IMR-90 (cell line): ENCODE measurements at regions not wholly inside any gene's neighbourhood (a gene's known extent, or its start where the extent isn't known, plus 50 kb on each side); places are given as distances from the start of the nearest gene placed in this dataset.

ENCODE experiments used
- ATAC-seq: fragments of 200-7000 bp; cut with Tn5 transposase; 2 replicates; pipeline ENCODE4 v1.9.1; 2020; ENCODE audit warnings: low read depth, mild to moderate bottlenecking, moderate library complexity
- BruUV-seq: library from RNA; stranded (reverse); fragments of 400-500 nt; replicated peaks from 2 replicates; lab custom pipeline; 2021; lab: Mats Ljungman, UMichigan
- CTCF ChIA-PET: fragments of 300-600 bp; formaldehyde crosslinking; extraction: SDS; loops from one replicate; lab custom pipeline; 2021; ENCODE audit warnings: antibody characterized with exemption; lab: Yijun Ruan, JAX
- POLR2A ChIA-PET: fragments of 300-600 bp; sonication (Branson Sonifier 250); formaldehyde crosslinking; loops from one replicate; lab custom pipeline; 2022; ENCODE audit warnings: antibody characterized with exemption; ENCODE audit not compliant: unreplicated experiment; lab: Charles Lee
- DNase-seq: peaks from one replicate; pipeline ENCODE4 v3.0.0; 2013
- H2AFZ ChIP-seq: replicated peaks from 2 replicates; pipeline ENCODE3; 2013; ENCODE audit warnings: low read length, mild to moderate bottlenecking; ENCODE audit not compliant: poor library complexity
- H2AK5ac ChIP-seq: 2 replicates; pipeline ENCODE4 v1.6.1; 2013; ENCODE audit warnings: low read depth, low read length, inconsistent platforms
- H2AK9ac ChIP-seq: replicated peaks from 2 replicates; pipeline ENCODE3; 2013; ENCODE audit warnings: mild to moderate bottlenecking, low read depth, low read length, moderate library complexity; ENCODE audit not compliant: poor library complexity
- H2BK120ac ChIP-seq: 2 replicates; pipeline ENCODE4 v1.6.1; 2013; ENCODE audit warnings: low read depth, low read length, inconsistent platforms
- H2BK15ac ChIP-seq: 3 replicates; pipeline ENCODE4 v1.6.1; 2013; ENCODE audit warnings: low read depth, low read length, inconsistent platforms
- H2BK20ac ChIP-seq: 2 replicates; pipeline ENCODE4 v1.6.1; 2013; ENCODE audit warnings: low read depth, mild to moderate bottlenecking, inconsistent platforms, low read length, moderate library complexity
- H2BK5ac ChIP-seq: 2 replicates; pipeline ENCODE4 v1.6.1; 2013; ENCODE audit warnings: mild to moderate bottlenecking, low read depth, low read length, inconsistent platforms; ENCODE audit not compliant: poor library complexity, severe bottlenecking
- H3K14ac ChIP-seq: replicated peaks from 2 replicates; pipeline ENCODE4 v1.6.1; 2013; ENCODE audit warnings: low read depth, low read length, inconsistent platforms
- H3K18ac ChIP-seq: 2 replicates; pipeline ENCODE4 v1.6.1; 2013; ENCODE audit warnings: low read depth, low read length, control low read depth
- H3K23ac ChIP-seq: 2 replicates; pipeline ENCODE4 v1.6.1; 2013; ENCODE audit warnings: low read depth, low read length, inconsistent platforms
- H3K27ac ChIP-seq: 2 replicates; pipeline ENCODE4 v1.5.1; 2013; ENCODE audit warnings: mild to moderate bottlenecking, control low read depth, low read length; ENCODE audit not compliant: insufficient read depth
- H3K27me3 ChIP-seq: 2 replicates; pipeline ENCODE4 v1.6.1; 2013; ENCODE audit warnings: low read length; ENCODE audit not compliant: control insufficient read depth, insufficient read depth
- H3K36me3 ChIP-seq: 2 replicates; pipeline ENCODE4 v1.6.1; 2013; ENCODE audit warnings: low read length, mixed read lengths; ENCODE audit not compliant: control insufficient read depth, insufficient read depth
- H3K4ac ChIP-seq: 2 replicates; pipeline ENCODE4 v1.6.1; 2013; ENCODE audit warnings: low read depth, low read length, inconsistent platforms
- H3K4me1 ChIP-seq: 2 replicates; pipeline ENCODE4 v1.6.1; 2013; ENCODE audit warnings: low read length, mixed read lengths; ENCODE audit not compliant: control insufficient read depth, insufficient read depth
- H3K4me2 ChIP-seq: 2 replicates; pipeline ENCODE4 v1.6.1; 2013; ENCODE audit warnings: low read depth, mild to moderate bottlenecking, control low read depth, low read length, moderate library complexity
- H3K4me3 ChIP-seq: 2 replicates; pipeline ENCODE4 v1.5.1; 2013; ENCODE audit warnings: low read depth, mild to moderate bottlenecking, control low read depth, low read length, moderate library complexity; ENCODE audit not compliant: insufficient read depth
- H3K56ac ChIP-seq: 2 replicates; pipeline ENCODE4 v1.6.1; 2013; ENCODE audit warnings: low read length, inconsistent platforms; ENCODE audit not compliant: insufficient read depth; ENCODE audit errors: extremely low read depth
- H3K79me1 ChIP-seq, 2 experiments: 2 replicates each; pipeline ENCODE4 v1.6.1; 2013; ENCODE audit warnings: low read length in 2 of 2, inconsistent platforms in 1 of 2, low read depth in 1 of 2
- H3K9ac ChIP-seq: 2 replicates; pipeline ENCODE4 v1.6.1; 2013; ENCODE audit warnings: low read depth, low read length, control low read depth
- H3K9me1 ChIP-seq: 2 replicates; pipeline ENCODE4 v1.6.1; 2013; ENCODE audit warnings: low read length, inconsistent platforms; ENCODE audit not compliant: insufficient read depth
- H3K9me3 ChIP-seq: 2 replicates; pipeline ENCODE4 v1.6.1; 2013; ENCODE audit warnings: low read length; ENCODE audit not compliant: control insufficient read depth, insufficient read depth
- H4K20me1 ChIP-seq: 2 replicates; pipeline ENCODE4 v1.6.1; 2013; ENCODE audit warnings: low read length, inconsistent platforms; ENCODE audit not compliant: insufficient read depth
- H4K5ac ChIP-seq: 2 replicates; pipeline ENCODE4 v1.6.1; 2013; ENCODE audit warnings: mild to moderate bottlenecking, low read depth, low read length, control low read depth
- H4K8ac ChIP-seq, 2 experiments: 2 replicates each; pipeline ENCODE4 v1.6.1; 2013; ENCODE audit warnings: low read depth in 2 of 2, low read length in 2 of 2, control low read depth in 1 of 2, inconsistent platforms in 1 of 2
- H4K91ac ChIP-seq: 2 replicates; pipeline ENCODE4 v1.6.1; 2013; ENCODE audit warnings: low read depth, low read length, inconsistent platforms; ENCODE audit not compliant: insufficient read depth
- CEBPB ChIP-seq: IDR thresholded peaks from 2 replicates; pipeline ENCODE4 v1.6.1; 2012; ENCODE audit warnings: low read depth, low read length, improper control_type of control experiment
- MAZ ChIP-seq: IDR thresholded peaks from 2 replicates; pipeline ENCODE4 v1.6.1; 2012; ENCODE audit warnings: low read depth, mild to moderate bottlenecking, low read length, improper control_type of control experiment, moderate library complexity, borderline replicate concordance
- MXI1 ChIP-seq: IDR thresholded peaks from 2 replicates; pipeline ENCODE4 v1.6.1; 2012; ENCODE audit warnings: low read depth, mild to moderate bottlenecking, low read length, moderate library complexity, borderline replicate concordance
- NFE2L2 ChIP-seq: fragments of 150-350 bp; IDR thresholded peaks from 2 replicates; pipeline ENCODE4 v1.6.1; 2016; ENCODE audit warnings: low read depth, mild to moderate bottlenecking, low read length
- RAD21 ChIP-seq: IDR thresholded peaks from 2 replicates; pipeline ENCODE4 v1.6.1; 2012; ENCODE audit warnings: low read length, improper control_type of control experiment
- WGBS, 2 experiments: methylation state at CpG; one replicate each; pipeline versions ENCODE4 v1.1.5 to v1.1.7; 2013; ENCODE audit warnings: missing lambda C conversion rate in 2 of 2; ENCODE audit not compliant: insufficient read length in 1 of 2; ENCODE audit errors: extremely low coverage in 2 of 2; 5-methylcytosine and 5-hydroxymethylcytosine counted together
- dilution Hi-C: fragments of 300-500 bp; cut with HindIII; formaldehyde crosslinking; loops from one replicate; pipeline ENCODE4 v1.14.3; 2018; ENCODE audit warnings: low sequenced_read_pairs; ENCODE audit not compliant: unreplicated experiment
- in situ Hi-C: fragments of 300-500 bp; cut with MboI; formaldehyde crosslinking; loops from 3 replicates; pipeline ENCODE4 v1.14.3; 2019; ENCODE audit warnings: low sequenced_read_pairs, inconsistent platforms, mixed read lengths
- intact Hi-C: fragments of 100-400 bp; cut with micrococcal nuclease; formaldehyde crosslinking; loops from 2 replicates; pipeline ENCODE4 v1.10.0; 2022
- TF ChIP-seq, protein P1 (sequence below): fragments of 150-350 bp; IDR thresholded peaks from 2 replicates; pipeline ENCODE4 v1.6.1; 2016; ENCODE audit warnings: low read depth, mild to moderate bottlenecking, low read length, moderate library complexity, borderline replicate concordance

DNA sequence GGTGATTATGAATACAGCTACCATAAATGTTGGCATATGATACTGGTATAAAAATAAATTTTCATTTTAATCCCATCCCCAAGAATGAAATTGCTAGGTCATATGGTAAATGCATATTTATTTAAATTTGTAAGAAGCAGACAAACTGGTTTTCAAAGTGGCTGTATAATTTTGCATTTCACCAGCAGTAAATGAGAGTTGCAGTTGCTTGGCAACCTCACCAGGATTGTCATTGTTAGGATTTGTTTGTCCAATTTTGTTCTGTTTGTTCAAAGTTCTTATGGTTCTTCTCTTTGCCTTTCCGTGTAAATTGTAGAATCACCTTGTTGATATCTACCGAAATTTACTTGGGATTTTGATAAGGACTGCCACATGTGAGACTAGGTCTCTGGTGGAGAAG, 237.4 kb downstream of the OTUD1 start:
- CTCF ChIA-PET: no interaction called here
- no TSS peak for BruUV-seq
- no peak overlapping the region for H3K4me2 ChIP-seq
- H3K9me3 ChIP-seq: 0 out of 2 replicates have a peak, but pooled peaks cover 2% of the 10 kb centered on the region
- no peak overlapping the region for H3K4me3 ChIP-seq
- no peaks in the 10 kb centered on the region for H3K27me3 ChIP-seq
- no peak overlapping the region for H3K56ac ChIP-seq
- no peak for TF ChIP-seq MXI1
- TF ChIP-seq MAZ: no peak
- TF ChIP-seq CEBPB: no peak
- no peak for TF ChIP-seq NFE2L2
- TF ChIP-seq RAD21: no peak
- TF ChIP-seq, protein P1, sequence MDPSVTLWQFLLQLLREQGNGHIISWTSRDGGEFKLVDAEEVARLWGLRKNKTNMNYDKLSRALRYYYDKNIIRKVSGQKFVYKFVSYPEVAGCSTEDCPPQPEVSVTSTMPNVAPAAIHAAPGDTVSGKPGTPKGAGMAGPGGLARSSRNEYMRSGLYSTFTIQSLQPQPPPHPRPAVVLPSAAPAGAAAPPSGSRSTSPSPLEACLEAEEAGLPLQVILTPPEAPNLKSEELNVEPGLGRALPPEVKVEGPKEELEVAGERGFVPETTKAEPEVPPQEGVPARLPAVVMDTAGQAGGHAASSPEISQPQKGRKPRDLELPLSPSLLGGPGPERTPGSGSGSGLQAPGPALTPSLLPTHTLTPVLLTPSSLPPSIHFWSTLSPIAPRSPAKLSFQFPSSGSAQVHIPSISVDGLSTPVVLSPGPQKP: no peak
- no peak overlapping the region for H4K91ac ChIP-seq
- H3K4me1 ChIP-seq: no peaks in the 10 kb centered on the region
- no peak overlapping the region for H2AK5ac ChIP-seq
- no peaks in the 10 kb centered on the region for H4K20me1 ChIP-seq
- no peak overlapping the region for H3K18ac ChIP-seq
- no peak overlapping the region for H3K4ac ChIP-seq
- dilution Hi-C loops (no loop called here), in situ Hi-C loops (no loop called here), intact Hi-C loops (no loop called here)
- H2AFZ ChIP-seq: no peak overlapping the region
- no peak overlapping the region for H2BK5ac ChIP-seq
- ATAC-seq (no peak), DNase-seq (no peak)
- H2BK15ac ChIP-seq: no peak overlapping the region
- H3K9ac ChIP-seq: no peak overlapping the region
- no peak overlapping the region for H4K5ac ChIP-seq
- H3K23ac ChIP-seq: no peak overlapping the region
- H3K14ac ChIP-seq: no peak overlapping the region
- no peak overlapping the region for H2BK20ac ChIP-seq
- H3K79me1 ChIP-seq: no peaks in the 10 kb centered on the region
- no peaks in the 10 kb centered on the region for H3K9me1 ChIP-seq
- no CpG with 5 or more reads among the region's 2 CpGs for WGBS, 2 experiments
- H3K27ac ChIP-seq: no peak overlapping the region
- H4K8ac ChIP-seq: no peak overlapping the region
- no peak overlapping the region for H2AK9ac ChIP-seq
- POLR2A ChIA-PET: no interaction called here
- H2BK120ac ChIP-seq: no peak overlapping the region
- no peaks in the 10 kb centered on the region for H3K36me3 ChIP-seq
